Lower leg skin (tissue), 4 donors: ENCODE measurements at regions not wholly inside any gene's neighbourhood (a gene's known extent, or its start where the extent isn't known, plus 50 kb on each side); places are given as distances from the start of the nearest gene placed in this dataset.

Experiments used
- DNase-seq, 2 donors: peaks; one replicate each; pipeline ENCODE4 v3.0.0-alpha.2; 2019; ENCODE audit warnings: low spot score in 2 of 2
- H3K4me3 ChIP-seq: fragments of 200-600 bp; sonication (generic); 2 replicates; pipeline ENCODE4 v1.5.1; 2017; ENCODE audit warnings: mild to moderate bottlenecking, low read depth; ENCODE audit not compliant: poor library complexity, severe bottlenecking
- POLR2A ChIP-seq, 2 donors: fragments of 450-650 bp; IDR thresholded peaks; one replicate each; pipeline ENCODE4 v1.6.1; 2016 to 2017; ENCODE audit warnings: antibody characterized with exemption in 2 of 2, mild to moderate bottlenecking in 1 of 2, moderate library complexity in 1 of 2
- WGBS, 2 donors: methylation state at CpG; one replicate each; pipeline ENCODE4 v1.1.5; 2018; 5-methylcytosine and 5-hydroxymethylcytosine counted together
- intact Hi-C: fragments of 100-400 bp; cut with DNase I; formaldehyde crosslinking; loops from one replicate; pipeline ENCODE4 v1.15.0; 2023; ENCODE audit warnings: low total_unique reads
- TF ChIP-seq, protein P1 (sequence below), 3 donors: fragments of 450-650 bp; IDR thresholded peaks; one replicate each; pipeline ENCODE4 v1.5.1; 2016; ENCODE audit warnings: antibody characterized with exemption in 3 of 3, mild to moderate bottlenecking in 3 of 3, moderate library complexity in 2 of 3

GRCh38 chr15:52925130-52925529 lies 135.0 kb upstream of the ONECUT1 start:
- TF ChIP-seq, protein P1, sequence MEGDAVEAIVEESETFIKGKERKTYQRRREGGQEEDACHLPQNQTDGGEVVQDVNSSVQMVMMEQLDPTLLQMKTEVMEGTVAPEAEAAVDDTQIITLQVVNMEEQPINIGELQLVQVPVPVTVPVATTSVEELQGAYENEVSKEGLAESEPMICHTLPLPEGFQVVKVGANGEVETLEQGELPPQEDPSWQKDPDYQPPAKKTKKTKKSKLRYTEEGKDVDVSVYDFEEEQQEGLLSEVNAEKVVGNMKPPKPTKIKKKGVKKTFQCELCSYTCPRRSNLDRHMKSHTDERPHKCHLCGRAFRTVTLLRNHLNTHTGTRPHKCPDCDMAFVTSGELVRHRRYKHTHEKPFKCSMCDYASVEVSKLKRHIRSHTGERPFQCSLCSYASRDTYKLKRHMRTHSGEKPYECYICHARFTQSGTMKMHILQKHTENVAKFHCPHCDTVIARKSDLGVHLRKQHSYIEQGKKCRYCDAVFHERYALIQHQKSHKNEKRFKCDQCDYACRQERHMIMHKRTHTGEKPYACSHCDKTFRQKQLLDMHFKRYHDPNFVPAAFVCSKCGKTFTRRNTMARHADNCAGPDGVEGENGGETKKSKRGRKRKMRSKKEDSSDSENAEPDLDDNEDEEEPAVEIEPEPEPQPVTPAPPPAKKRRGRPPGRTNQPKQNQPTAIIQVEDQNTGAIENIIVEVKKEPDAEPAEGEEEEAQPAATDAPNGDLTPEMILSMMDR (IDR thresholded peaks at IDR 0.05): no peak
- no peak for TF ChIP-seq POLR2A (IDR thresholded peaks at IDR 0.05)
- no peak for DNase-seq
- 34 to 48% methylated on average over 10 of the region's 10 CpGs for WGBS, 2 donors
- intact Hi-C loops: no loop called here
- no peak overlapping the region for H3K4me3 ChIP-seq

- TF ChIP-seq POLR2A (IDR thresholded peaks at IDR 0.05): no peak
- TF ChIP-seq, protein P1 (IDR thresholded peaks at IDR 0.05): no peak
- H3K4me3 ChIP-seq: no peak overlapping the region
- DNase-seq: no peak
- 70 to 78% methylated on average over 7 of the region's 7 CpGs for WGBS, 2 donors
- intact Hi-C loops: no loop called here
These were observed 134.5 kb upstream of the ONECUT1 start for GRCh38 chr15:52924630-52925029.

DNA sequence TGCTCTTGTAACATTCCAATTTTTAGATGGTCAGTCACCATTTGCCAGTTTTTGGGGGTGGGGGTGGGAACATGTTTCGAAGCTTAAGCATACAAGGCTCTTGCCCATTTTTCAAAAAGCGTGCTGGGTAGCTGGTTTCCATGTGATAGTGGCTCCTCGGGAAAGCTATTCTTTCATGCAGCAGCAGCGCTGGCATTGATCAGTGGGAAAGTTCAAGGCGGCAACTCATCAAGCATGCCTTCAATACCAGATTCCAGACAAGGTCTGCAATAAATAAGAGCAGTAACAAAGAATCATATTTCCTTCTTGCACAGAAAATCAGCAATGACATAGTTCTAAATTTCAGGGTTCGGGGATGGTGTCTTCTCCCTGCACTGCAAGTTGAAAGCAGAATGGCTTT lies 133.5 kb upstream of the ONECUT1 start:
- intact Hi-C loops: no loop called here

DNA sequence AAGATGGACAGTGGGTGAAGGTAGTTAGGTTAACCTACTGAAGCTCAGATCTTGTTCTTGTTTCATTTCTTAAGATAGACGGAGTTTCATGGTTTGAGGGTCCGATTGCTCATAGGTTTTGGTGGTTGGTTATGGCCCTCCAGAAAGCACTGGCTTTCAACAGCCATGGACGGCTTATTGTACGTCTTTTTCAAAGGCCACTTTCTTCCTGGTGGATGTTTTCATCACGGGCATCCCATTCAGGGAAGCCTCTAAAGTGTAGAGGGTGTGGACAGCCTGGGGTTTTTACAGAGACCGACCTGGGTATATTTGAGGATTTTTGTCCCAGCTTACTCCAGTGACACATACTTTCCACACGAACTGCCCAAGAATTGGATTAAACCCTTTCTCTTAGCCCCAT lies 132.7 kb upstream of the ONECUT1 start:
- no peak overlapping the region for H3K4me3 ChIP-seq
- WGBS, 2 donors: 78 to 86% methylated on average over 7 of the region's 7 CpGs
- no peak for DNase-seq
- intact Hi-C loops: no loop called here
- TF ChIP-seq POLR2A (IDR thresholded peaks at IDR 0.05): no peak
- TF ChIP-seq, protein P1 (IDR thresholded peaks at IDR 0.05): no peak

More for the DNA sequence above, 133.5 kb upstream of the ONECUT1 start:
- WGBS, 2 donors: 60 to 73% methylated on average over 6 of the region's 6 CpGs
- TF ChIP-seq, protein P1 (IDR thresholded peaks at IDR 0.05): no peak
- no peak for TF ChIP-seq POLR2A (IDR thresholded peaks at IDR 0.05)
- no peak for DNase-seq
- no peak overlapping the region for H3K4me3 ChIP-seq

- intact Hi-C loops: no loop called here
- TF ChIP-seq, protein P1 (IDR thresholded peaks at IDR 0.05): no peak
- TF ChIP-seq POLR2A (IDR thresholded peaks at IDR 0.05): no peak
- WGBS, 2 donors: 73 to 82% methylated on average over 1 of the region's 1 CpG
- H3K4me3 ChIP-seq: no peak overlapping the region
- DNase-seq: no peak
These were observed 122.0 kb upstream of the ONECUT1 start for GRCh38 chr15:52912172-52912571.

DNA sequence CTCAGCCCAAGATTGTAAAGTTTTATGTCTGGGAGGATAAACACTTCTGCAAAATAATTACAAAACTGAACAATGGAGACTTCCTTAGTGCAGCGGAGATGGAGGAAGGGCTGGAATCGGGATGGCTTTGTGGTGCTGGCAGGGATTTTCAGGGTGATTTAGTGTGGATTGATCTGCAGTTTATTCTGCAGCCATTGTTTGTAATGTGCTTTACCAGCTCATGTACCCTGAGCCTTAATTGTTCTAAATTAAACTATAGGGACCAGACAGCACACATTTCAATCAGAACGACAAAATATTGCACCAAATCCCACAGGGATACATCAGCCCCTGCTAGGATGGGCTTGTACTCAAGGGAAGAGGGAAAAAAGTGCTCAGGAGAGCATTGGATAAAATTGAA lies 103.2 kb upstream of the ONECUT1 start:
- no peak overlapping the region for H3K4me3 ChIP-seq
- intact Hi-C loops: no loop called here
- TF ChIP-seq, protein P1 (IDR thresholded peaks at IDR 0.05): no peak
- no peak for TF ChIP-seq POLR2A (IDR thresholded peaks at IDR 0.05)
- DNase-seq: no peak
- 66 to 77% methylated on average over 3 of the region's 3 CpGs for WGBS, 2 donors
